ENCODE measurements at regions not wholly inside any gene's neighbourhood (a gene's known extent, or its start where the extent isn't known, plus 50 kb on each side); places are given as distances from the start of the nearest gene placed in this dataset.

GRCh38 chr4:30413915-30414314, 306.3 kb upstream of the PCDH7 start:
- TF ChIP-seq CTCF (IDR thresholded peaks at IDR 0.05) (no peak), POLR2A (IDR thresholded peaks at IDR 0.05) (no peak)
